ENCODE measurements at regions not wholly inside any gene's neighbourhood (a gene's known extent, or its start where the extent isn't known, plus 50 kb on each side); places are given as distances from the start of the nearest gene placed in this dataset.
A peak's percentile ranks its signal among the peaks of the same experiment; 100 is the strongest.

DNA sequence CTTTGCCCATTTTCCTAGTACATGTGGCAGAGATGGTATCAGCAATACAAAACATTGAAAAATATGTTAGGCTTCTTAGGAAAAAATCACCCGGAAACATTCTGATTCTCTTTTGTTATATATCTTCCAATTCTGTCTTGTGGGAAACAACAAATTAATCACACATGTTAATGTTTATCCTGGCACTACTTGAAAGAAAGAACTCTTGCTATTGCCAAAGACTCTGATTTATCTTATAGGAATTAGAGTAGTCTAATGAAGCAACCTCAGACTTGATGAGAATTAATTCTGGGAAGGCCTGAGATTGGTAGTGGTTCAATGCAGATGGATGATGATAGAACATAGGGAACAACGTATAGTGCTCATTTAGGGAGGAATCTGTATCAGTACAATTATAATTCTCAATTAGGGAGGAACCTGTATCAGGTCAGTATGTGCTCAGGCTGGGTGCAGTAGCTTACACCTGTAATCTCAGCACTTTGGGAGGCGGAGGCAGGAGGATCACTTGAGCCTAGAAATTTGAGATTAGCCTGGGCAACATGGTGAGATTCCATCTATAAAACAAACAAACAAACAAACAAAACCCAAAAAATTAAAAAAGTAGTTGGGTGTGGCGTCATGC, 50.7 kb downstream of the TAS2R16 start:
- Histone ChIP-seq H3K4me2 (ENCODE audit: low read length) (no peak overlapping the region), H3K27ac (ENCODE audit: low read depth, low read length) (no peak overlapping the region), H3K9ac (ENCODE audit: low read length) (no peak overlapping the region), H3K36me3 (ENCODE audit: control insufficient read depth, insufficient read depth, low read length) (no peaks in the 10 kb centered on the region), H4K8ac (ENCODE audit: low read depth, low read length) (no peak overlapping the region), H3K56ac (ENCODE audit: low read length) (no peak overlapping the region), H3K79me1 (ENCODE audit: low read length) (no peaks in the 10 kb centered on the region), H4K5ac (ENCODE audit: low read length) (no peak overlapping the region), H2BK5ac (ENCODE audit: low read length) (no peak overlapping the region), H3K4me1 (ENCODE audit: control insufficient read depth, low read depth, low read length) (no peaks in the 10 kb centered on the region), H3K4ac (ENCODE audit: low read depth, low read length) (no peak overlapping the region), H2BK15ac (replicated peaks; ENCODE audit: low read depth) (no peak overlapping the region), H3K79me2 (ENCODE audit: control insufficient read depth, insufficient read depth, low read length) (no peaks in the 10 kb centered on the region), H3K27me3 (ENCODE audit: insufficient read depth, low read length, poor library complexity) (no peaks in the 10 kb centered on the region), H3K18ac (ENCODE audit: low read length) (no peak overlapping the region), H2AK5ac (ENCODE audit: low read length) (no peak overlapping the region), H3K23ac (ENCODE audit: low read length) (no peak overlapping the region), H3K4me3 (ENCODE audit: low read length) (no peak overlapping the region), H2BK120ac (ENCODE audit: low read depth, low read length) (no peak overlapping the region)
- no CpG with 5 or more reads among the region's 4 CpGs for WGBS (ENCODE audit: extremely low coverage, insufficient coverage, low lambda C conversion rate)
- no peak for DNase-seq

DNA sequence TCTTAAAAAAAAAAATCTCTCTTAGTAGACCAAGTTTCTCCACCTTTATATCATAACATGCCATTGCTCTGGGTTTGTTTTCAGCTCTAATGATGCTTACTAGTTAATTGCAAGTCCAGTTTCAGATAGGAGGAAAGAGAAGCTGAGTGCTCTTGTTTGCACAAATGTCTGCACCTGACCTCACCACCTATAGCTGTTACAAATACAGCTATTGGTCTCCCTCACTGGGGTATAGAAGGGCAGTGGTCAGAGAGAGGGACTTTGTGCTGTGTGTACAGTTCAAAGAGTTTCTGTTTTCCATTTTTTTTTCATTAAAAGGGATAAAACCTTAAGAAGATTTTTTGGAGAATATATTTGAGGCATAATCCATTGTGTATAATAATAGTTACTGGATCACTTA, 52.7 kb downstream of the TAS2R16 start:
- Histone ChIP-seq H2BK120ac (ENCODE audit: low read depth, low read length) (no peak overlapping the region), H3K4me1 (ENCODE audit: control insufficient read depth, low read depth, low read length) (no peaks in the 10 kb centered on the region), H4K5ac (ENCODE audit: low read length) (no peak overlapping the region), H3K4ac (ENCODE audit: low read depth, low read length) (no peak overlapping the region), H3K23ac (ENCODE audit: low read length) (no peak overlapping the region), H3K36me3 (ENCODE audit: control insufficient read depth, insufficient read depth, low read length) (no peaks in the 10 kb centered on the region), H3K4me2 (ENCODE audit: low read length) (no peak overlapping the region), H3K79me1 (ENCODE audit: low read length) (no peaks in the 10 kb centered on the region), H3K79me2 (ENCODE audit: control insufficient read depth, insufficient read depth, low read length) (no peaks in the 10 kb centered on the region), H3K27ac (ENCODE audit: low read depth, low read length) (no peak overlapping the region), H2BK15ac (replicated peaks; ENCODE audit: low read depth) (no peak overlapping the region), H3K27me3 (ENCODE audit: insufficient read depth, low read length, poor library complexity) (no peaks in the 10 kb centered on the region), H3K56ac (ENCODE audit: low read length) (no peak overlapping the region), H3K9ac (ENCODE audit: low read length) (no peak overlapping the region), H2AK5ac (ENCODE audit: low read length) (no peak overlapping the region), H3K18ac (ENCODE audit: low read length) (no peak overlapping the region), H3K4me3 (ENCODE audit: low read length) (no peak overlapping the region), H2BK5ac (ENCODE audit: low read length) (no peak overlapping the region), H4K8ac (ENCODE audit: low read depth, low read length) (no peak overlapping the region)
- no peak for DNase-seq

DNA sequence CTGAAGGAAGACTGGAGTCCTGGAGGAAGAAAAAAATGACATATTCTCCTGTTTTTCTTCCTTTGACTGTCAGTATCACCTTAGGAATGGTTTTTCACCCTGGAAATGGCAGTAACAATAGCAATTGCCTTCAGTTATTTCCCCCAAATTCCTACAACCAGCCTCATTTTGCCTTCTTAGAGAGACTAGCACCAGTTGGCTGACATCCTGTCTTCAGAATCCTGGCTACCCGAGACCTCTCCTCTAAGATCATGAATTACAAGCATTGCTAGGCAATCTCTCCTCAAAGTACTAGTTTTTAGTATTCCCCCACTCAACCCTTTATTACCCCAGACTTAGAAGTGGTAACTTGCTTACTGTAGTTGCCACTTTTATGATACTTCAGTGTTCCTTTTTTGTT, 53.4 kb downstream of the TAS2R16 start:
- Histone ChIP-seq H3K79me2 (ENCODE audit: control insufficient read depth, insufficient read depth, low read length) (no peaks in the 10 kb centered on the region), H2BK5ac (ENCODE audit: low read length) (no peak overlapping the region), H3K36me3 (ENCODE audit: control insufficient read depth, insufficient read depth, low read length) (no peaks in the 10 kb centered on the region), H3K27ac (ENCODE audit: low read depth, low read length) (no peak overlapping the region), H2AK5ac (ENCODE audit: low read length) (no peak overlapping the region), H3K4me2 (ENCODE audit: low read length) (no peak overlapping the region), H3K79me1 (ENCODE audit: low read length) (no peaks in the 10 kb centered on the region), H3K4me1 (ENCODE audit: control insufficient read depth, low read depth, low read length) (no peaks in the 10 kb centered on the region), H3K4me3 (ENCODE audit: low read length) (no peak overlapping the region), H2BK120ac (ENCODE audit: low read depth, low read length) (no peak overlapping the region), H3K9ac (ENCODE audit: low read length) (no peak overlapping the region), H3K4ac (ENCODE audit: low read depth, low read length) (no peak overlapping the region), H2BK15ac (replicated peaks; ENCODE audit: low read depth) (no peak overlapping the region), H3K27me3 (ENCODE audit: insufficient read depth, low read length, poor library complexity) (no peaks in the 10 kb centered on the region), H4K5ac (ENCODE audit: low read length) (no peak overlapping the region), H3K18ac (ENCODE audit: low read length) (no peak overlapping the region), H3K23ac (ENCODE audit: low read length) (no peak overlapping the region), H4K8ac (ENCODE audit: low read depth, low read length) (no peak overlapping the region), H3K56ac (ENCODE audit: low read length) (no peak overlapping the region)
- DNase-seq = peak; percentile 22
- no CpG with 5 or more reads among the region's 1 CpG for WGBS (ENCODE audit: extremely low coverage, insufficient coverage, low lambda C conversion rate)
